ENCODE measurements at regions not wholly inside any gene's neighbourhood (a gene's known extent, or its start where the extent isn't known, plus 50 kb on each side); places are given as distances from the start of the nearest gene placed in this dataset.

DNA sequence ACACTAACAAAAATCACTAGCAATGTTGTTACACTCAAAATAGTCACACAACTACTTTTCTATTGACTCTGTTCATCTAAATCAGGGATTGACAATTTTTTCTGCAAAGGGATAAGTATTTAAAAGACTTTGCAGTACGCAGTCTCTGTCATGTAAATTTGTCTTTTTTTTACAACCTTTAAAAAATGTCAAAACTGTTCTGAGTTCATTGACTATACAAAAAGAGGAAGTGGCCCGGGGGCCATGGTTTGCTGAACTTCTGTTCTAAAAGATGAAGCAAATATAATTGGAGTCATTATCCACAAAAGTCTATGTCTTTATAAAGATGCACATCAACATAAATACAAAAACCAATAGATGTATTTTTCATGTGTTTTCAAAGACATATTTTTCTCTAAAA lies 1310.3 kb downstream of the RPA4 start:
- no peak for TF ChIP-seq EZH2phosphoT487 (IDR thresholded peaks at IDR 0.05; ENCODE audit: insufficient read depth, low read depth)
- no peak for TF ChIP-seq EZH2 (IDR thresholded peaks at IDR 0.05; ENCODE audit: insufficient read depth, poor library complexity, severe bottlenecking)

All from GM23248 (cell line).